ENCODE measurements at regions not wholly inside any gene's neighbourhood (a gene's known extent, or its start where the extent isn't known, plus 50 kb on each side); places are given as distances from the start of the nearest gene placed in this dataset.

DNA sequence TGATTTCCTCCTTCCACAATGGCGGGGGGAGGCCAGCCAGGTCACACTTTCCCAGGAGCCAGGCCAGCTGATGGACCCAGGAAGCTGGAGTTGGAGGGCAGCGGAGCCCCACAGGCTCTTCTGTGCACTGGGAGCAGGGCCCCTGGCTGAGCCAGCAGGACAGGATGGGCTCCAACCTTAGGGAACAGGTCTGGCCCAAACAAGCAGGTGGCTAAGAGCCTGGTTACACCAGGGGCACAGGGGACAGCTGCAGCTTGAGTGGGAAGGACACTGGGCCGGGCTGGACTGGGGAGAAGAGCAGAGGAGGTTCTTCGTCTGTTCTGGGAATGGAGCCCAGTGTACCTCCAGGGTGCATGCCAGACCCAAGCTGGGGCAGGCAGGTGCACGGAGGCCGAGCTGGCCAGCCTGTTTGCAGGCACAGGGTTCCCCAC, 102.3 kb downstream of the DLL1 start:
- peak; percentile 4 for DNase-seq
- H3K36me3 ChIP-seq, result no peaks in the 10 kb centered on the region
- intact Hi-C loops (cut with DNase I), result no loop called here
- H3K4me3 ChIP-seq, result no peak overlapping the region
- H3K27ac ChIP-seq, result no peak overlapping the region
- H3K9ac ChIP-seq (ENCODE audit: low read depth in 2 of 2, low read length in 2 of 2), result no peak overlapping the region
- no peaks in the 10 kb centered on the region for H3K4me1 ChIP-seq
- no peaks in the 10 kb centered on the region for H3K27me3 ChIP-seq
- no peaks in the 10 kb centered on the region for H3K9me3 ChIP-seq
- TF ChIP-seq, protein P1, sequence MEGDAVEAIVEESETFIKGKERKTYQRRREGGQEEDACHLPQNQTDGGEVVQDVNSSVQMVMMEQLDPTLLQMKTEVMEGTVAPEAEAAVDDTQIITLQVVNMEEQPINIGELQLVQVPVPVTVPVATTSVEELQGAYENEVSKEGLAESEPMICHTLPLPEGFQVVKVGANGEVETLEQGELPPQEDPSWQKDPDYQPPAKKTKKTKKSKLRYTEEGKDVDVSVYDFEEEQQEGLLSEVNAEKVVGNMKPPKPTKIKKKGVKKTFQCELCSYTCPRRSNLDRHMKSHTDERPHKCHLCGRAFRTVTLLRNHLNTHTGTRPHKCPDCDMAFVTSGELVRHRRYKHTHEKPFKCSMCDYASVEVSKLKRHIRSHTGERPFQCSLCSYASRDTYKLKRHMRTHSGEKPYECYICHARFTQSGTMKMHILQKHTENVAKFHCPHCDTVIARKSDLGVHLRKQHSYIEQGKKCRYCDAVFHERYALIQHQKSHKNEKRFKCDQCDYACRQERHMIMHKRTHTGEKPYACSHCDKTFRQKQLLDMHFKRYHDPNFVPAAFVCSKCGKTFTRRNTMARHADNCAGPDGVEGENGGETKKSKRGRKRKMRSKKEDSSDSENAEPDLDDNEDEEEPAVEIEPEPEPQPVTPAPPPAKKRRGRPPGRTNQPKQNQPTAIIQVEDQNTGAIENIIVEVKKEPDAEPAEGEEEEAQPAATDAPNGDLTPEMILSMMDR (IDR thresholded peaks at IDR 0.05), result no peak

DNA sequence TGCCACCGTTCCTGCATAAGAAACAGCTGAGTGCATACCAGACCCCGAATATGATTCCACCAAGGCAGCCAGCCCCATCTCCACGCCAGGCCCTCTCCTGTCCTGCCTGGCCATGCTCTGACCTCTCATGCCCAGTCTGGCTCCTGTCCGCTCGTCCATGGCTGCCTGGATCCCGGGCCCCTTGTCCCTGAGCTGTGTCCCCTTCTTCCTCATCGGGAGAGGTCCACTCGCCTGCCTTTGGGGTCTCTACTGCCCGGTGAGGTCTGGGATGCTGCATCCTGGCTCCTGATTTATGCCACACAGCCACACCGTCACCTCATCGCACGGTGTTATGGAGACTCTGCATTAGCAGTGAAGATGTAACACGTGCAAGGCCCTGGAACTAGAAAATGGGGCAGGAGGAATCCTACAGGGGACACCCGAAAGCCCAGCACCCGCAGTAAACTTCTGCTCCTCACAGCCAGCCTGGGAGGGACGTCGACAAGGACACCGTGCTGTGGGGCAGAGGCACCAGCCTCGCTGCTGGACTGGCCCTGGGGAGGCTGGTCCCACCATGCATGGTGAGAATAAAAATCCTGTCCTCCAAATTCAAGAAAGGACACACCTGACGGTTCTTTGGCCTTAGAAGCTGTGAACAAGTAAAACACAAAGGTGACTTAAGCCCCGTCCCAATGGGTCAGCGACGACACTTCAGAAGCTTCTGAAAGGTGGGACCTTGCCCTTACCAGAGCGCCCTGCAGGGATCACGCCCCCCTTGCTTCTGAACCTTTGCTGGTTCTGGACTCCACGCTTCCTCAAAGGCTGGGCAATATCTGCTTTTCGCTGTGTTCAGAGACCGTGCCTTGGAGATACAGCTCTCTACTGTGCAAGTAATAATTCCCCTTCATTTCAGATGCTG, 103.0 kb downstream of the DLL1 start:
- no peaks in the 10 kb centered on the region for H3K4me1 ChIP-seq
- TF ChIP-seq, protein P1 (IDR thresholded peaks at IDR 0.05), result no peak
- H3K27ac ChIP-seq, result no peak overlapping the region
- H3K36me3 ChIP-seq, result no peaks in the 10 kb centered on the region
- intact Hi-C loops (cut with DNase I), result no loop called here
- H3K9me3 ChIP-seq, result no peaks in the 10 kb centered on the region
- H3K9ac ChIP-seq (ENCODE audit: low read depth in 2 of 2, low read length in 2 of 2), result no peak overlapping the region
- H3K4me3 ChIP-seq, result no peak overlapping the region
- H3K27me3 ChIP-seq, result no peaks in the 10 kb centered on the region
- peak; percentile 8 for DNase-seq

DNA sequence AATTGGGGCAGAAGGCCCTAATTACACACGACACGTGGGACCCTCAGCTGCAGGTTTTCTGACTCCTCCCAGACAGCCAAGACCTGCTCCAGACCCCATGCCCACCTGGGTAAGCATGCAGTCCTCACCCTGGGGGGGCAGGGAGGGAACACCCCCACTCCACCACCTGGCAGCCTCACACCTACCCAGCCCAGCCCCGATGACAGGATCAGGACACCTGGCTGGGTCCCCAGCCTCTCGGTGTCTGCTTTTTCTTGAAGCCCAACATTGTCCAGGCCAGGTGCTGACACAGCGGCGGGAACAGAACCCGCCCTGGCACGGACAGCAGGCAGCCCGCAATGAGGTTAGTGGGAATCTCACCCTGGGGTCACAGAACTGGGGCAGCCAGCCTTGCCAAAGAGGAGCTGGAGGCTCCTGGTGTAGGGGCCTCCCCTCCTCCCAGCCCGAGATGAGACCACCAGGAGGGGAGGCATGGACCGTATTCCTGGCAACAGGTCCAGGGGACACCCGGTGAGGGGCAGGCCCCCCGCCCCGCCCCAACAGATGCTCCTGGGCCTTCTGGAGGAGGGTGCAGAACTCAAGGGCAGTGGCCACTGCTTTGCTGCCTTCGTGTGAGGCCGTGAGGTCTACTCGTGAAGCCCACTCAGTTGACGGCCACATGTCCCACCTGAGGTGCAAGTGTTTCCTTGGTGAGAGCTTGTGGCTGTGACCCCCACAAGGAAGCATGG, 103.8 kb downstream of the DLL1 start:
- TF ChIP-seq, protein P1 (IDR thresholded peaks at IDR 0.05), result no peak
- intact Hi-C loops (cut with DNase I), result no loop called here
- DNase-seq, result peak; percentile 15
- H3K4me3 ChIP-seq, result no peak overlapping the region
- H3K9ac ChIP-seq (ENCODE audit: low read depth in 2 of 2, low read length in 2 of 2), result no peak overlapping the region
- H3K27ac ChIP-seq, result no peak overlapping the region
- H3K9me3 ChIP-seq, result no peaks in the 10 kb centered on the region
- no peaks in the 10 kb centered on the region for H3K27me3 ChIP-seq
- H3K36me3 ChIP-seq, result no peaks in the 10 kb centered on the region
- no peaks in the 10 kb centered on the region for H3K4me1 ChIP-seq

DNA sequence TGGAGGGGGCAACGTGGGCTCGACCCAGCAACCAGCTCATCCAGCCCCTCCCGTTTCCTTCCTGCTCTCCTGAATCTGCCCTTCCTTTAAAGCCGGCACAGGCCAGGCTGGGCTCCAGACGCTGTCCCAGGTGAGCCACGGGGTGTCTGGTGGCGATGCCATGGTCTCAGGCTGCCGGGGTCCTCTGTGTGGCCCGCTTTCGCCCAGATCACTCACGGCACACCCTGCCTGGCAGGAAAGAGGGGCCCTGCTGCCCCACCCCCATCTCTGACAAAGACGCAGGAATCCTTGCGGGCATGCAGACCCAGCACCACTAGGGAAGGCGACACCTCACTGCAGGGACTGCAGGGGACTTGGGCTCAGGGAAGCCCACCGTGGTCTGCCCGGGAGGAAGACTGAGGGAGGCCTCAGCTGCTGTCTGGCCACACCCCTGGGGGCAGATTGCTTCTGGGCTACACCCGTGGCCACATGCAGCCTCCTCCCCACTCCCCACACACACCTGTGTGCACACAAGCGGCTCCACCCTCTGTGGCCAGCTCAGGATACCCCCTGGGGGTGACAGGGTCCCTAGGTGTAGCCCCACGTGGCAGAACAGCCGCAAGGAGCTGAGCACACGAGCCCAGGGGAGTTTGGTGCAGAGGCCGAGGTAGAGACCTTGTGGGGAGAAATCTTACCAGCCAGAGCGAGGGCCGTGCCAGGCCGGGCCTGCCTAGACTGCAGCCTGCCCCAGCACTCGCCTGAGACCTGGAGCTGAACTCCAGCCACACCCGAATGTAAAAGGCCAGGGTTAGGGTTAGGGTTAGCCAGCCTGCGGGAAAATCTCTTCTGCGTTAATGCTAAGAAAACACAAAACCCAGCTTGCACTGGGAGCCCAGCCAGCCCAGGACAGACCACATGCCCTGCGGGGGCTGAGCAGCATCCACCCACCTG, 104.6 kb downstream of the DLL1 start:
- peak; percentile 16 for DNase-seq
- no peaks in the 10 kb centered on the region for H3K4me1 ChIP-seq
- H3K9ac ChIP-seq (ENCODE audit: low read depth in 2 of 2, low read length in 2 of 2), result no peak overlapping the region
- intact Hi-C loops (cut with DNase I), result no loop called here
- H3K27ac ChIP-seq, result no peak overlapping the region
- TF ChIP-seq, protein P1 (IDR thresholded peaks at IDR 0.05), result no peak
- H3K9me3 ChIP-seq, result no peaks in the 10 kb centered on the region
- H3K4me3 ChIP-seq, result no peak overlapping the region
- H3K27me3 ChIP-seq, result no peaks in the 10 kb centered on the region
- no peaks in the 10 kb centered on the region for H3K36me3 ChIP-seq

All from colonic mucosa (tissue), 4 donors.